NCI-H2107 treated with DMSO at 0.1 percent for 48 hours (cell line): ENCODE measurements at regions not wholly inside any gene's neighbourhood (a gene's known extent, or its start where the extent isn't known, plus 50 kb on each side); places are given as distances from the start of the nearest gene placed in this dataset.

Source experiments
- DNase-seq: peaks from one replicate; lab custom pipeline; 2025; ENCODE audit not compliant: unreplicated experiment; lab: John Stamatoyannopoulos, UW

DNA sequence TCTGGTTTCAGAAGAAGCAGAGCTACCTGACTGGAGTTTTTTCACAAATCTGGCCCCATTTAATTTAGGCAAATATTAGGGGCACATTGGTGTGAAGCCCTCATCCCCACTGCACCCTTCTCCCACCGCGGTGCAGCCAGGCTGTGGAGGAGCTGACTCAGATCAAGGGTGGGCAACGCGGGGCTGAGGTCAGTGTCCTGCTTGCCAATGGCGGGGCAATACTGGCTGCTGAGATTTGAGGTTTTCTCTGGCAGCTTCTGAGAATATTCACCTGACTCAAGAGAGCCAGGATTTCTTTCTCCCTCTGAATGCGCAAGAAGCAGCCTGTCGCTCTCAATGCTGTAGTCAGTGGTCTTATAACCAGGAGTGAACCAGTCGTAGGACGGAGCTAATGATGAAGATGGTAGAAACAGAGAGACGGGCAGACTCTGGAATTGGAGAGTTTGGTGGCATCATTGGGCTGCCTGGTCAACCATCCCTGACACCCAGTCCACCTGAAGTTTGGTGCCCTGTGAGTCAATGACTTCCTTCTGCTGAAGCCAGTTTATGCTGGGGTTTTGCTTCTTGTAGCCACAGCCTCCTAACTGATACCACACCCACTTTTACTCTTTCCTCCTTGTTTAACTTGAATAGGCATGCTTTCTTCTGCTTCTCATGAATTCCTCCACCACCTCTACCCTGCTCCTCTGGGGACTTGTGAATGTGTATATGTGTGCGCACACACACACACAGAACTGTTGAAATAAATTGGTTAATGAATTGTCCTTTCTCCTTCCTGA lies 123.7 kb upstream of the CTBP2 start:
- DNase-seq = no peak

DNA sequence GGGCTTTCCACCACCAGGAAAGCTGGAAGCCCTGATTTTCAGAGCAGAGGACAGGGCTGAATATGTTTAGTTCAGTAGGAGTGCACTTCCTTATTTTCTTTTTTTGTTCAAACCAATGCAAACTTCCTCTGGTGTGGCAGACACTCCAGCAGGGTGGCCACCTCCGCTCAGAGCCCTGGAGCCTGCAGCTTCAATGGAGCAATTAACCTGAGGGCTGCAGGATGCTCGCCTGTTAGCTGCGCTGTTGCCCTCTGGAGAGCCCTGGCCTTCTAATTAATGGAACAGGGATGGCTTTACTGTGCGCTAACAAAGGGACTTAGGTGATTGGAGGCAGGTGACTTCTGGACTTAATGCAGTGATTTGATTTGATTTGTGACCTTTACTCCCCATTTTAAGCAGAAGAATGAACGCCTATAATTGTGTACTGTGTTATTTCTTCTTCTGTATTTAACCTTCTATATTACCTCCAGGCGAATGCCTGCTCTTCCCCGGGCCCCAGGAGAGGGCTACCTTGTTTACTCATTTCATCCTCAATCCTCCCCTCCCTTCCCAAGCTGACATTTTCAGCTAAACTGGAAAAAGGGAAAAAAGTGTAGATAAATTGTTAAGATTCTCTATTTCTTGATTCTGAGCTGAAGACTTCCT lies 123.0 kb upstream of the CTBP2 start:
- DNase-seq = no peak

DNA sequence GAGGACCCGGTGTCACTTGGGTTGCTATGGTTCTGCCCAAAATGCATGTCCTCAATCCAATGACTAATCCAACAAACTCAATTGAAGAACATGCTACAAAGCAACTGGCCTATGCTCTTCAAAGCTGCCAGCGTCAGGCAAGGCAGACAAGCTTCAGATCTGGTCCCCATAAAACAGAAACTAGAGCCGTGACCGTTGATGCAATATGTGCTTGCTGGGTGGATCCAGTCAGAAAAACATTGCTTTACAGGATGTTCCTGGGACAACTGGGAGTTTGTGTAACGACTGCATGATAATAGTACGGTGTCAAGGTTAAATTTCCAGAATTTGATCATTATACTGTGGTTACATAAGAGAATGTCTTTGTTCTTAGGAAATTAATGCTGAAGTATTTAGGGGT lies 120.7 kb upstream of the CTBP2 start:
- no peak for DNase-seq

DNA sequence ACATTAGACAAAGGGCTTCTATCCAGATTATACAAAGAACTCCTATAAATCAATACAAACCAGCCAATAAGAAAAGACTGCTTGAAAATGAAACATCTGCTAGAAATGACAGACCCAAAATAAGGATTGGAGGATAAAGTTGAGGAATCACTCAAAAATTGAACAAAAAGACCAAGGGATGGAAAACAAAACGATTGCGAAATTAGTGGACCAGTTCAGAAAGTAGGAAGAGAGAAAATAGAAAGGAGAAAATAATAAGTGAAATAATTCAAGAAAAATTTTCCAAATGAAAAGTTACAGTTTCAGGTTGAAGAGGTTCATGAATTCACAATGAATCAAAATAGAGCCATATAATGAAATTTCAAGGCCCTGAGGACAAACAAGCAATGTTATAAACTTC lies 115.8 kb upstream of the CTBP2 start:
- DNase-seq = no peak

GRCh38 chr10:125274961-125275360 lies 114.6 kb upstream of the CTBP2 start:
- no peak for DNase-seq

GRCh38 chr10:125273023-125273422 lies 112.7 kb upstream of the CTBP2 start:
- no peak for DNase-seq

GRCh38 chr10:125269716-125270115 lies 109.4 kb upstream of the CTBP2 start:
- DNase-seq = no peak

GRCh38 chr10:125266966-125267365 lies 106.6 kb upstream of the CTBP2 start:
- DNase-seq = no peak

GRCh38 chr10:125266541-125266940 lies 106.2 kb upstream of the CTBP2 start:
- DNase-seq = no peak

DNA sequence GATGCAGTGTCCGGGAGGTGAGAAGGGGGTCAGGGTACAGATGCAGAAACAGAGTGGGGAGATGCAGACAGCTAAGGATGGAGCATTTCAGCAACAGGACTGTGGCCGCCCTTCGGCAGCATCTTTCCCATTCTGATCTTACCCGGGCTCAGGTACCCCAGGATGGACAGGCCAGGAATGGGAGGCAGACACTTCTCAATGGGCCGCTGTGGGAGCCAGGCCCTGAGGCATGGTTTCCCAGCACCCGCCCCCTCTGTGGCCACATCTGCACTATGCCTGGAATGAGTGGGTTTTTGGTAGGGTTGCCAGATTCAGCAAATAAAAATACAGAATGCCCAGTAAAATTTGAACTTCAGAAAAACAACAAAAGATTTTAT lies 105.2 kb upstream of the CTBP2 start:
- no peak for DNase-seq

GRCh38 chr10:125264757-125265578 lies 104.6 kb upstream of the CTBP2 start:
- DNase-seq = no peak

DNA sequence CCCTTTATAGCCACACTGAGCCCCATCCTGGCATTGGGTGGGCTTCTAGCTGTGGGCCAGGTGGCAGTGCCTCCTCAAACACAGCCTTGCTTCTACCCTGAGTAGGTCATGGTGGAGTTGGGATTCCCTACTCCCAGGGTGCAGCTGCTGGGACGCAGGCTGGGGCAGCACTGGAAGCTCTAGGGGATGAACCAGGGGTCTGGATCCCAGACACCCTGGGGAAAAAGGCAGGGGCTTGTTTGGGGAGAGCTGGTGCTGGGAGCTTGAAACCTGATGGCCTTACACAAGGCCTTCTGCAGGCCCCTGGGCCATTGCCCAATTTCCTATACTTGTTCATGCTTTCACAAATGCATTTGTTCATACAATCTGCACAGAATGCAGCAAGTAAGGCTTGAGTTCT lies 103.7 kb upstream of the CTBP2 start:
- DNase-seq = no peak

DNA sequence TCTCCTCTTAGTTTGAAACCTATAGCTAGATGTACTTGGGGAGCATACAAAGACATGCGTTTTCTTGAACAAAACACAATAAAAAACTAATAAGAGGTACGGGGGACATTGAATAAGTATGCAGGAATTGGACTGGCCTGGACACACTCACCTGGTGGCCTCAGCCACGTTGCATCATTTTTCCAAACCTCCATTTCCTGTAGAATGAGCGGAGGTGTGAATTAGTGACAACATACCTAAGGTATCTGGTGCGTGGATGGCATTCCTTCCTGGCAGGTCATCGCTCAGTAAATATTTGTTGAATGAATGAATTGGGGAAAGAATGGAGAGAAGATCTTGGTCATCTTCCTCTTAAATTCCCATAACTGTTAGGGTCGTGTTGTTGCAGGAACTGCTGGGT lies 103.2 kb upstream of the CTBP2 start:
- DNase-seq = no peak

DNA sequence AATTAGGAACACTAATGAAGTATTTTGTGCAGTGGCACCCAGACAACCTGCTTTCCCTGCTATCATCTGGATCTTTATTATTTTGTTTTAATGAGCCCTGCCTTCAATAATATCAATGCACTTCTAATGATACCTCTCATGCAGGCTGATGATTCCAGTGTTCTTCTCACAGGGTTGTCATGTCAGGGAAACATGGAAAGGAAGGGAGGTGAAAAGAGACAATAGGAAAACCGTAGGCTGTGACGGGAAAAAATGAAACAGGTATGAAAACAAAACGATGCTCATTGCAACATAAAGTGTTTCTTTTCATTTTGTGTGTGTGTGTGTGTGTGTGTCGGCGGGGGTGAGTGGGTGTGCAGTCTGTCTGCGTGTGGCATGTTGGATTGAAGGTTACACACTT lies 102.6 kb upstream of the CTBP2 start:
- no peak for DNase-seq

- DNase-seq = no peak
Measured at GRCh38 chr10:125262409-125262808, 102.0 kb upstream of the CTBP2 start.

DNA sequence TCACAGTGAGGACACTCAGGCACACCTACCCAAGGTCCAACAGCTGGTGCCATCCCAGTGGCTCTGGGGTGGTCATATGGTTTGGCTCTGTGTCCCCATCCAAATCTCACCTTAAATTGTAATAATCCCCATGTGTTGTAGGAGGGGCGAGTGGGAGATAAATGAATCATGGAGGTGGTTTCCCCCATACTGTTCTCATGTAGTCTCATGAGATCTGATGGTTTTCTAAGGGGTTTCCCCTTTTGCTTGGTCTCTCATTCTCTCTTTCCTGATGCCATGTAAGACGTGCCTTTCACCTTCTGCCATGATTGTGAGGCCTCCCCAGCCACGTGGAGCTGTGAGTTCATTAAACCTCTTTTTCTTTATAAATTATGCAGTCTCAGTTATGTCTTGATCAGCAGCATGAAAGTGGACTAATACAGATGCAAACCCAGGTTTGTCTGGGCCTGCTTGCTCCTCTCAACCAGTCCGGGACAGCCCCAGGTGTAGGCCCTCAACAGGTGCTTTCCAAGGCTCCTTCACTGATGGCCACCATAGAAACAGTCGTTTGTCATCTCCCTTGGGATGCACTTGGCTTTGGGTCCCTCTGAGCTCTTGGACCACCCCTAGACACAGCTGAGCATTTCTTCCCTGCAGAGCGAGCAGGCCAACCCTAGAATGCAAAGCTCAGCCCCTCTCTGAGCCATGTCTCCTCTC lies 101.3 kb upstream of the CTBP2 start:
- DNase-seq = no peak

GRCh38 chr10:125260260-125260659 lies 99.9 kb upstream of the CTBP2 start:
- DNase-seq = no peak

DNA sequence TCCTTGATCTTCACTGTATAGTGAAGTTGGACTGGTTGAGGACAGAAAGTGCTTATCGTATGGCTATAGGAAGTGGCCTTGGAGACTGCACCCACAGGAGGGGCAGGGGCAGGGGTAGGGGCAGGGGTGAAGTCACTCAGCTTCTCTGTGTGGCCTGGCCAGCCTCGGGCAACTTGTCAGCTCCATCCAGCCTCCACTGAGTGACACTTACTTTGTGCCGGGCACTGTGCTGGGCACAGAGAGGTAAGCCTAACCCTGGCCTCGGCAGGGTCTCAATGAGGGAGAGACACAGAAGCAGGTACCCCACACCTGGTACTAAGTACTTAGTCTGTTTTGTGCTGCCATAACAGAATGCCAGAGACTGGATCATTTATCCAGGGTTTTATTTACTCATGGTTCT lies 99.3 kb upstream of the CTBP2 start:
- no peak for DNase-seq

- DNase-seq = no peak
Measured at GRCh38 chr10:125258676-125259075, 98.3 kb upstream of the CTBP2 start.

- DNase-seq = no peak
Measured at GRCh38 chr10:125257521-125258108, 97.3 kb upstream of the CTBP2 start.

DNA sequence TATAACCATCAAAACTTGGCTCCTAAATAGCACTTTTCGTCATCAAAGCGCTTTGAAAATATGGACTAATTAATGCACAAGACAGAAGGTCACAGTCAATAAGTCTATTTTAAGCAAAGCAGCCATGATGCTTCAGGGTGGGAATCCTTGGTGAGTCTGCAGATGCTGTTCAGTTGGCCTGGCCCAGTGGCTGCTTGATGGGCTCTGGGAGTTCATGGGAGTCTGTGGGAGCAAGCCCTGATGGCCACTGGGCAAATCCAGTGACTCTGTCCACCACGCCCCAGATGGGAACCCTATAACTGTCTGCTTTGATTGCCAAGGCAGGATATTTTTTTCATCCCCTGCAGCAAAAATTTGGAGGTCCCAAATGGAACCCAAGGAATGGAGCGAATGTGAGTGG lies 95.7 kb upstream of the CTBP2 start:
- no peak for DNase-seq
